Breast epithelium (tissue), 3 donors: ENCODE measurements at regions not wholly inside any gene's neighbourhood (a gene's known extent, or its start where the extent isn't known, plus 50 kb on each side); places are given as distances from the start of the nearest gene placed in this dataset.

ENCODE experiments used
- POLR2A ChIP-seq: fragments of 450-650 bp; IDR thresholded peaks from one replicate; pipeline ENCODE4 v1.6.1; 2016; ENCODE audit warnings: antibody characterized with exemption, mild to moderate bottlenecking, moderate library complexity
- POLR2AphosphoS5 ChIP-seq, 3 donors: sonication (generic); formaldehyde crosslinking; IDR thresholded peaks; one replicate each; pipeline ENCODE4 v1.6.1; 2017; ENCODE audit warnings: antibody characterized with exemption in 3 of 3
- TF ChIP-seq, protein P1 (sequence below), 3 donors: fragments of 450-650 bp; IDR thresholded peaks; one replicate each; pipeline ENCODE4 v1.5.1; 2016 to 2017; ENCODE audit warnings: antibody characterized with exemption in 3 of 3, mild to moderate bottlenecking in 3 of 3, moderate library complexity in 3 of 3

DNA sequence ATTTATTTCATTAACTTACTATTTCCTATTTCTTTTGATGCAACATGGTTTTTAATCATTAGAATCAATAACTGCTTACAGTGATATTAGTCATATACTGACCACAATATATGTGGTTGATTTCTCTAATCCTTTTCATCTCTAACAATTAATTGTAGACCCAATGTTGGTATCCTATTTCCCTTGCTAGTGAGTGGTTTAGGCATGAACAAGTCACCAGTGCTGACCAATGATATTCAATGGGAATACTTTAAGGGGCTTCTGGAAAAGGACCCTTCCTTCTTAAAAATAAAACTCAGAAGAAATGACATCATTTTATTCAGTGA lies 672.4 kb upstream of the GRAMD2B start:
- TF ChIP-seq, protein P1, sequence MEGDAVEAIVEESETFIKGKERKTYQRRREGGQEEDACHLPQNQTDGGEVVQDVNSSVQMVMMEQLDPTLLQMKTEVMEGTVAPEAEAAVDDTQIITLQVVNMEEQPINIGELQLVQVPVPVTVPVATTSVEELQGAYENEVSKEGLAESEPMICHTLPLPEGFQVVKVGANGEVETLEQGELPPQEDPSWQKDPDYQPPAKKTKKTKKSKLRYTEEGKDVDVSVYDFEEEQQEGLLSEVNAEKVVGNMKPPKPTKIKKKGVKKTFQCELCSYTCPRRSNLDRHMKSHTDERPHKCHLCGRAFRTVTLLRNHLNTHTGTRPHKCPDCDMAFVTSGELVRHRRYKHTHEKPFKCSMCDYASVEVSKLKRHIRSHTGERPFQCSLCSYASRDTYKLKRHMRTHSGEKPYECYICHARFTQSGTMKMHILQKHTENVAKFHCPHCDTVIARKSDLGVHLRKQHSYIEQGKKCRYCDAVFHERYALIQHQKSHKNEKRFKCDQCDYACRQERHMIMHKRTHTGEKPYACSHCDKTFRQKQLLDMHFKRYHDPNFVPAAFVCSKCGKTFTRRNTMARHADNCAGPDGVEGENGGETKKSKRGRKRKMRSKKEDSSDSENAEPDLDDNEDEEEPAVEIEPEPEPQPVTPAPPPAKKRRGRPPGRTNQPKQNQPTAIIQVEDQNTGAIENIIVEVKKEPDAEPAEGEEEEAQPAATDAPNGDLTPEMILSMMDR (IDR thresholded peaks at IDR 0.05) = no peak
- TF ChIP-seq POLR2A (no peak), POLR2AphosphoS5 (IDR thresholded peaks at IDR 0.05) (no peak)
